AG09309 (cell line): ENCODE measurements at regions not wholly inside any gene's neighbourhood (a gene's known extent, or its start where the extent isn't known, plus 50 kb on each side); places are given as distances from the start of the nearest gene placed in this dataset.
A peak's percentile ranks its signal among the peaks of the same experiment; 100 is the strongest.

Experiments
- DNase-seq: peaks from one replicate; pipeline ENCODE4 v3.0.0-alpha.2; 2010; ENCODE audit warnings: low read depth
- H3K4me3 ChIP-seq: 2 replicates; pipeline ENCODE4 v1.5.1; 2011; ENCODE audit warnings: mild to moderate bottlenecking, low read depth, low read length, moderate library complexity; ENCODE audit not compliant: control insufficient read depth
- TF ChIP-seq, protein P1 (sequence below): IDR thresholded peaks from 2 replicates; pipeline ENCODE4 v1.5.1; 2011; ENCODE audit warnings: mild to moderate bottlenecking, low read depth, low read length, inconsistent platforms; ENCODE audit not compliant: insufficient read depth, control insufficient read depth; ENCODE audit errors: missing control alignments

DNA sequence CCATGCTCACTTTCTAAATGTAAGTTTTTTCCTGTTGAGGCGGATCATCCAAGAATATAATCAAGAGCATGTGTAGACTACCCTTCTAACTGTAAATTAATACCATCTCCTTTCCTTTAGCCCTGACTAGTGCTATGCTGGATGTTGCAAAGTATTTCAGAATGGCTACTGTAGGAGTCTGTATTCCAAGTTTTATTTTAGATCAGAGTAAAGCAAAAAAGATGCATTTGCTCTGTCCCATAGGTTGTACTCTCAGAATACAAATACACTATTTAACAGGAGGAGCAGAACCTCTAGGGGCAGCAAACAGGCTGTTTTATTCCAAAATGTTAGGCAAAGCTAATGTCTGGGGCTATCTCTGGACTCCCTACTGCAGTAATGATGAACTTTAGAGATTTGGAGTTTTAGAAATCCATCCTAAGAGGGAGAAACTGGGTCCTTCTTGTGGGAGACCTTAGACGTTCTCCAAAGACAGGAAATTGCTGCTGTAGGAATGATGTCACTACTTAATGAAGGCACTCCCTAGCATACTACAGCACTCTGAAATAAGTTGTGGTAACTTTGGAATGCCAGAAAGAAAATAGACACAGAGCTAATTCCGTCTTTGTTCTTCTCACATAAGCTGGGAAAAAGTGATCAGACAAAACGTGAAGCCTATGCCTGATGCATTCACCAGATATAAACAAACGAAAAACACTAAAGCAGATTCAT is 392.4 kb upstream of the HS3ST5 start:
- TF ChIP-seq, protein P1, sequence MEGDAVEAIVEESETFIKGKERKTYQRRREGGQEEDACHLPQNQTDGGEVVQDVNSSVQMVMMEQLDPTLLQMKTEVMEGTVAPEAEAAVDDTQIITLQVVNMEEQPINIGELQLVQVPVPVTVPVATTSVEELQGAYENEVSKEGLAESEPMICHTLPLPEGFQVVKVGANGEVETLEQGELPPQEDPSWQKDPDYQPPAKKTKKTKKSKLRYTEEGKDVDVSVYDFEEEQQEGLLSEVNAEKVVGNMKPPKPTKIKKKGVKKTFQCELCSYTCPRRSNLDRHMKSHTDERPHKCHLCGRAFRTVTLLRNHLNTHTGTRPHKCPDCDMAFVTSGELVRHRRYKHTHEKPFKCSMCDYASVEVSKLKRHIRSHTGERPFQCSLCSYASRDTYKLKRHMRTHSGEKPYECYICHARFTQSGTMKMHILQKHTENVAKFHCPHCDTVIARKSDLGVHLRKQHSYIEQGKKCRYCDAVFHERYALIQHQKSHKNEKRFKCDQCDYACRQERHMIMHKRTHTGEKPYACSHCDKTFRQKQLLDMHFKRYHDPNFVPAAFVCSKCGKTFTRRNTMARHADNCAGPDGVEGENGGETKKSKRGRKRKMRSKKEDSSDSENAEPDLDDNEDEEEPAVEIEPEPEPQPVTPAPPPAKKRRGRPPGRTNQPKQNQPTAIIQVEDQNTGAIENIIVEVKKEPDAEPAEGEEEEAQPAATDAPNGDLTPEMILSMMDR = peak; percentile 4
- no peak overlapping the region for H3K4me3 ChIP-seq
- DNase-seq = no peak

DNA sequence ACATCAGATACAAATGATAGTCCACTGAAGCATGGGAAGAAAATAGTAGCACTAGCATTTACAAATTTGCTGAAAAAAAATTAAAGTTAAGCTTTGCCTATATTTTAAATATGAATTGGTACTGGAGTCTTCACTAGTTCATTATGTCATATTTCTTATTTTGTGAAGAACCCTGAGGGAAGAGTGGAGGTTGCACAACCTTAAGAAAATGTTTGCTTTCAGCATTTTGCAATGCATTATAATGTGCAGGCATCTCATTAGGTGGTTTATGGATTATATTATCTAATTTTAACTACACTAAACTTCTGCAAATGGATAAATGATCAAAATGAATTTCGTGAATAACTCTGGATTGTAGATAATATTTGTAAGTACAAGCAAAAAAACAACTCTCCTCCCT is 390.8 kb upstream of the HS3ST5 start:
- TF ChIP-seq, protein P1 = no peak
- DNase-seq = no peak
- no peak overlapping the region for H3K4me3 ChIP-seq

DNA sequence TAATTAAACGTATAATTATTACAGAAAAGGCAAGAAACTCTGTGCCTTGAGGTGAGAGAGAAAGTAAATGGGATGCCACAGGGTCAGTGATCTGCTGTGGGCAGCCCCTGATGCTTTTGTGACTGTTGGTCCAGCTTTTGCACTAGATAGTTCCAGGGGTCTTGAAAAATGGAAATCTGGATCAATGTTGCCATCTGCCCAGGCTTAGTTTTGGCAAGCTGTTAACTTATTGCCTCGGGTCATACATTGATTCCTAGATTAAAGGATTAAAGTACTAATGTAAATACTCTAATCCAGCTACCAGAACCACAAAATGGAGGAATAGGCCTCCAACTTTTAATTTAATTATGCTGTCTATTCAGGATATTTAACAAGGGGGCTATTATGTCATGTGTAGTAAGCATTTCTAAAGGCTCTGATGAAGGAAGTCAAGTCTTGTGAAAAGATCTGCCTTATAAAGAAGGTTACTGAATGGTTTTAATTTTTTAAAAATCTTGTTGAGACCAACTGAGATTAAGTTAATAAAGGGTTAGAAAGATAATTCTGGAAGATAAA is 376.0 kb upstream of the HS3ST5 start:
- H3K4me3 ChIP-seq = no peak overlapping the region
- no peak for DNase-seq
- TF ChIP-seq, protein P1 = no peak

DNA sequence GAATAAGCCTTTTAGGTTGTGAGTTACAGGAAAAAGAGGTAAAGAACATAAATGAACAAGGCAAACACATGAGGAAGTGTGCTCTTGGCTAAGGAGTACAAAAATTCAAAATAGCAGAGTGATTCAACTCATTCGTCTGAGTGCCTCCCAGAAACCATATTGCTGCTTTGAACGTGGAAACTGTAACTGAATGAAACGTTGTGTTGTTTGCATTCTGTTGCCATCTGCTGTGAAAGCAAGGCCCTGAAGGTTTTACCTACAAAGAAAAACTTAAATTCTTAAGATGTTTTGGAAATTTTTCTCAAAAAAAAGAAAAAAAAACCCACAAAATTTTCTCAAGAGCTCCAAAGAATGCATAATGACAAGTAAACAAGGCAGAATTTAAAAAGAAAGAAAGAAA is 375.4 kb upstream of the HS3ST5 start:
- TF ChIP-seq, protein P1 = no peak
- no peak overlapping the region for H3K4me3 ChIP-seq
- no peak for DNase-seq

DNA sequence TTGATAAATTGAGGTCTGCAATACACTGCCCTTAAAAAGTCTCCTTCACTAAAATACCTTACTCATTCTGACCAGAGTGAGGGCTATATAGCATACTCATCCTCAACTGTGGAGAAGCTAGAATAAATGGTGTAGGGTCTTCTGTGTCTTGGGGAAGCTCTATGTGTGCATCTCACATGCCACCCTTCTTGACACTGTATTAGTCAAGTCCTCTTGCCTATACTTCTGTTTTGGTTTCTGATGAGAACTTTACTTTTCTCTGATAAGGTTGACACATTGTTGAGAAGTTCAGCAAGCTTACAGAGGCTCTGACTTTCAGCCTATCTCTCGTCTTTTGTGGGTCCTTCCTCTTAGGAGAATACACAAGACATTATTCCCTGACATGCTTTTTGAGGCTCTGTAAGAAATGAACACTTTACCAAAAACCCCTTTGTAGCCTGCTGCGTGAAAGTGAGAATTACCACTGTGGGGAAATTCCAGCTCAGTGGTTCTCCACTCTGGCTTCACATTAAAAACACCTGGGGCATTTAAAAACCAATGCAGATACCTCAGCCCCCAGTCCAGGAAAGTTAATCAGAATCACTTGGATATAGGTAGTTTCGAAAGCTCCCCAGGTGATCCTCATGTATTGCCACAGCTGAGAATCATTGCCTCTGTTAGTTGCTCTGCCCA is 372.1 kb upstream of the HS3ST5 start:
- DNase-seq = no peak
- TF ChIP-seq, protein P1 = no peak
- H3K4me3 ChIP-seq = no peak overlapping the region

DNA sequence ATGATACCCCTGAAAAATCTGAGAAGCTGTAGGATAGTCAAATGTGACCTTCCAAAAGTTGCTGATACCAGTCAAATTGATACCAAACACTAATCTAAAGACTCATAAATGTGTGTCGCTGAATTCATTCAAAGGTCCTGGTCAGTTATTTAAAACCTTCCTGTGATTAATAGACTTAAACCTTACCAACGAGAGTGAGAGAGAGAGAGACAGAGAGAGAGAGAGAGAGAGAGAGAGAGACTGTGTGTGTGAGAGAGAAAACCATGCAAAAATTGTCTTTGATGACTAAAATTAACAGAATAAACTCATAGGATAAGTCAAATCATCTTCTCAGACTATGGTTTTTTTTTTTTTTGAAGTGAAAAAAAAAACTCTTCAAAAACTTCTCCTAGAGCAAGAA is 370.9 kb upstream of the HS3ST5 start:
- no peak for DNase-seq
- H3K4me3 ChIP-seq = no peak overlapping the region
- TF ChIP-seq, protein P1 = no peak
